ENCODE measurements at regions not wholly inside any gene's neighbourhood (a gene's known extent, or its start where the extent isn't known, plus 50 kb on each side); places are given as distances from the start of the nearest gene placed in this dataset.
A peak's percentile ranks its signal among the peaks of the same experiment; 100 is the strongest.

- no peak for ATAC-seq
- TF ChIP-seq, protein P1, sequence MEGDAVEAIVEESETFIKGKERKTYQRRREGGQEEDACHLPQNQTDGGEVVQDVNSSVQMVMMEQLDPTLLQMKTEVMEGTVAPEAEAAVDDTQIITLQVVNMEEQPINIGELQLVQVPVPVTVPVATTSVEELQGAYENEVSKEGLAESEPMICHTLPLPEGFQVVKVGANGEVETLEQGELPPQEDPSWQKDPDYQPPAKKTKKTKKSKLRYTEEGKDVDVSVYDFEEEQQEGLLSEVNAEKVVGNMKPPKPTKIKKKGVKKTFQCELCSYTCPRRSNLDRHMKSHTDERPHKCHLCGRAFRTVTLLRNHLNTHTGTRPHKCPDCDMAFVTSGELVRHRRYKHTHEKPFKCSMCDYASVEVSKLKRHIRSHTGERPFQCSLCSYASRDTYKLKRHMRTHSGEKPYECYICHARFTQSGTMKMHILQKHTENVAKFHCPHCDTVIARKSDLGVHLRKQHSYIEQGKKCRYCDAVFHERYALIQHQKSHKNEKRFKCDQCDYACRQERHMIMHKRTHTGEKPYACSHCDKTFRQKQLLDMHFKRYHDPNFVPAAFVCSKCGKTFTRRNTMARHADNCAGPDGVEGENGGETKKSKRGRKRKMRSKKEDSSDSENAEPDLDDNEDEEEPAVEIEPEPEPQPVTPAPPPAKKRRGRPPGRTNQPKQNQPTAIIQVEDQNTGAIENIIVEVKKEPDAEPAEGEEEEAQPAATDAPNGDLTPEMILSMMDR (IDR thresholded peaks at IDR 0.05), result no peak
- TF ChIP-seq POLR2A (IDR thresholded peaks at IDR 0.05), result no peak
- no peak overlapping the region for H3K27ac ChIP-seq
- no peaks in the 10 kb centered on the region for H3K27me3 ChIP-seq
- no peaks in the 10 kb centered on the region for H3K9me3 ChIP-seq
- no peaks in the 10 kb centered on the region for H3K36me3 ChIP-seq (replicated peaks in 1 of 2; ENCODE audit: insufficient read depth in 1 of 2, low read depth in 2 of 2)
- 39 to 50% methylated on average over 2 of the region's 2 CpGs for WGBS, 2 donors
- H3K4me3 ChIP-seq, result no peak overlapping the region
- no peaks in the 10 kb centered on the region for H3K4me1 ChIP-seq
- DNase-seq, result peak; percentile 14 to 52 (median 34)
- intact Hi-C loops (cut with DNase I), result no loop called here
Measured at GRCh38 chr9:91001146-91001611, 199.6 kb downstream of the SYK start.

GRCh38 chr9:91004484-91004883, 202.9 kb downstream of the SYK start:
- DNase-seq, result no peak
- Histone ChIP-seq H3K9me3 (no peaks in the 10 kb centered on the region), H3K4me3 (no peak overlapping the region), H3K36me3 (replicated peaks in 1 of 2; ENCODE audit: insufficient read depth in 1 of 2, low read depth in 2 of 2) (no peaks in the 10 kb centered on the region), H3K4me1 (no peaks in the 10 kb centered on the region), H3K27ac (no peak overlapping the region), H3K27me3 (no peaks in the 10 kb centered on the region)
- intact Hi-C loops (cut with DNase I), result no loop called here
- 71 to 73% methylated on average over 6 of the region's 6 CpGs for WGBS, 2 donors
- TF ChIP-seq POLR2A (IDR thresholded peaks at IDR 0.05), result no peak
- TF ChIP-seq, protein P1 (IDR thresholded peaks at IDR 0.05), result no peak
- no peak for ATAC-seq

GRCh38 chr9:91004992-91005391, 203.4 kb downstream of the SYK start:
- 67 to 69% methylated on average over 4 of the region's 4 CpGs for WGBS, 2 donors

DNA sequence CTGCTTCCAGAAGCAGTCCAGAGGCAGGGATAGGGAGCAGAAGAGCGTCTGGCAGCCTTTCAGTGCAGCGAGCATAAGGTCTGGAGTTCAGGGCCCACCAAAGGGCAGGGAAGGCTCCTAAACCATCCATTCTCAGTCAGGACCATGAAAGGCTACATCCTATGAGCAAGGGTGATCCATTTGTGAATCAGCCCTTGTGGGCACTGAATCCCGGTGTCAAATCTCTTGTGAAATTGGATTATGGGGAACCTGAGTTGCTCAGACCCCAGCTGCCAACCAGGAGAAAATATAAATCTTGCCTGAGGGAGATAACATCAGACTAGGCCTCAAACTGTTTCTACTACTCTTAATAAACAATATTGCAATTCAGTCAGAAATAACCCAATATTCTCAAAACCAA, 204.4 kb downstream of the SYK start:
- WGBS, 2 donors, result 86 to 98% methylated on average over 3 of the region's 3 CpGs
- Histone ChIP-seq H3K36me3 (replicated peaks in 1 of 2; ENCODE audit: insufficient read depth in 1 of 2, low read depth in 2 of 2) (no peaks in the 10 kb centered on the region), H3K4me1 (no peaks in the 10 kb centered on the region), H3K4me3 (no peak overlapping the region), H3K9me3 (no peaks in the 10 kb centered on the region), H3K27ac (no peak overlapping the region), H3K27me3 (no peaks in the 10 kb centered on the region)
- intact Hi-C loops (cut with DNase I), result no loop called here
- DNase-seq (no peak), ATAC-seq (no peak)
- TF ChIP-seq POLR2A (IDR thresholded peaks at IDR 0.05), result no peak
- TF ChIP-seq, protein P1 (IDR thresholded peaks at IDR 0.05), result no peak

More at GRCh38 chr9:91004992-91005391, 203.4 kb downstream of the SYK start:
- Histone ChIP-seq H3K27ac (no peak overlapping the region), H3K9me3 (no peaks in the 10 kb centered on the region), H3K36me3 (replicated peaks in 1 of 2; ENCODE audit: insufficient read depth in 1 of 2, low read depth in 2 of 2) (no peaks in the 10 kb centered on the region), H3K27me3 (no peaks in the 10 kb centered on the region), H3K4me1 (no peaks in the 10 kb centered on the region), H3K4me3 (no peak overlapping the region)
- TF ChIP-seq, protein P1 (IDR thresholded peaks at IDR 0.05), result no peak
- no peak for TF ChIP-seq POLR2A (IDR thresholded peaks at IDR 0.05)
- intact Hi-C loops (cut with DNase I), result no loop called here
- DNase-seq (no peak), ATAC-seq (no peak)

DNA sequence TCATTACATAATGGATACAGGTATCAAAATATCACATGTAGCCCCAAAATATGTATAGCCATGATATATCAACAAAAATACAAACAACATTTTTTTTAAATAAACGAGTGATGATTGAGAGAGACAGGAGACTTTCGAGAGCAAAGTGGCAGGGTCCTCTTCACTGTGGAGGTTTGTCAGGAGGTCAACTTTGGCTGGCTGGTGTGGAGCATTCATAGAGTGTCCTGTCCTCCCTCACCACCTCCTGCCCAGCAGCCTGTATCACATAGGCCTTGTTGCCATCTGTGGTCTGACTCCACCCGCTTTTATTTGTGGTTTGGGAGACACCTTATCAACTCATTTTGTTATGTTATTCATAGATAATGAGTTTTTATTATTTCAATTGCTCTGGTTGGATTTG, 206.9 kb downstream of the SYK start:
- intact Hi-C loops (cut with DNase I), result no loop called here
- Histone ChIP-seq H3K36me3 (replicated peaks in 1 of 2; ENCODE audit: insufficient read depth in 1 of 2, low read depth in 2 of 2) (no peaks in the 10 kb centered on the region), H3K27me3 (no peaks in the 10 kb centered on the region), H3K27ac (no peak overlapping the region), H3K4me3 (no peak overlapping the region), H3K4me1 (no peaks in the 10 kb centered on the region), H3K9me3 (peaks cover 0 to 6% (median 0%) of the 10 kb centered on the region in 3 donors)
- TF ChIP-seq, protein P1 (IDR thresholded peaks at IDR 0.05), result no peak
- no peak for TF ChIP-seq POLR2A (IDR thresholded peaks at IDR 0.05)
- no peak for ATAC-seq
- DNase-seq, result no peak
- 79 to 85% methylated on average over 3 of the region's 3 CpGs for WGBS, 2 donors
